ENCODE measurements at regions not wholly inside any gene's neighbourhood (a gene's known extent, or its start where the extent isn't known, plus 50 kb on each side); places are given as distances from the start of the nearest gene placed in this dataset.
"Not testable (repeated sequence)": the region's sequence is repeated elsewhere in the genome, so short reads cannot be mapped to it uniquely, and the experiment has no call there.

- intact Hi-C loops (cut with DNase I, micrococcal nuclease), result loop anchor here in 1 of 2 experiments (5.0 kb wide), 2 partner anchors 180 to 405 kb away; no protein-coding TSS in a partner anchor
- no peaks in the 10 kb centered on the region for H3K27me3 Mint-ChIP-seq
- DNase-seq (peak in 3 of 14 experiments; percentile 6 to 17 (median 17)), ATAC-seq (ENCODE audit: poor library complexity) (no peak)
- H3K4me3 Mint-ChIP-seq, result no peak overlapping the region
- no peaks in the 10 kb centered on the region for H3K9me3 ChIP-seq (ENCODE audit: control insufficient read depth in 1 of 2, insufficient read depth in 1 of 2, low read length in 2 of 2)
- no peaks in the 10 kb centered on the region for H3K9me3 Mint-ChIP-seq
- no peaks in the 10 kb centered on the region for H3K4me1 ChIP-seq (ENCODE audit: insufficient read depth, low read length)
- no peak overlapping the region for H3K27ac ChIP-seq (ENCODE audit: low read depth in 1 of 2, low read length in 2 of 2)
- POLR2A ChIA-PET, result interaction anchor here (1.0 kb wide), 1 partner anchor 121 kb away, joined by 4 read pairs; no protein-coding TSS in a partner anchor
- no peaks in the 10 kb centered on the region for H3K27me3 ChIP-seq (ENCODE audit: control insufficient read depth in 1 of 2, insufficient read depth in 2 of 2, low read length in 2 of 2)
- CTCF ChIA-PET, result interaction anchor here (1.0 to 1.4 kb wide), 2 partner anchors 17 to 184 kb away, joined by 3 read pairs; no protein-coding TSS in a partner anchor
- H3K36me3 Mint-ChIP-seq (ENCODE audit: low read depth), result no peaks in the 10 kb centered on the region
- H3K27ac Mint-ChIP-seq, result no peak overlapping the region
- no peak overlapping the region for H3K4me3 ChIP-seq (ENCODE audit: low read length)
- no peaks in the 10 kb centered on the region for H3K36me3 ChIP-seq (ENCODE audit: insufficient read depth, low read length)
- no peaks in the 10 kb centered on the region for H3K4me1 Mint-ChIP-seq (ENCODE audit: low read depth)
- TF ChIP-seq CTCF (IDR thresholded peaks at IDR 0.05), result peak; percentile 11
Measured at GRCh38 chr9:3647652-3648051, 121.9 kb upstream of the RFX3 start.

- Mint-ChIP-seq H3K9me3 (no peaks in the 10 kb centered on the region), H3K4me3 (no peak overlapping the region), H3K4me1 (ENCODE audit: low read depth) (no peaks in the 10 kb centered on the region), H3K36me3 (ENCODE audit: low read depth) (no peaks in the 10 kb centered on the region), H3K27me3 (no peaks in the 10 kb centered on the region), H3K27ac (no peak overlapping the region)
- CTCF ChIA-PET, result interaction anchor here (0.8 to 1.0 kb wide), 2 partner anchors 179 to 218 kb away, joined by 3 read pairs; no protein-coding TSS in a partner anchor
- DNase-seq (no peak), ATAC-seq (ENCODE audit: poor library complexity) (no peak)
- H3K4me1 ChIP-seq (ENCODE audit: insufficient read depth, low read length), result no peaks in the 10 kb centered on the region
- H3K36me3 ChIP-seq (ENCODE audit: insufficient read depth, low read length), result no peaks in the 10 kb centered on the region
- H3K27me3 ChIP-seq (ENCODE audit: control insufficient read depth in 1 of 2, insufficient read depth in 2 of 2, low read length in 2 of 2), result no peaks in the 10 kb centered on the region
- no peak overlapping the region for H3K4me3 ChIP-seq (ENCODE audit: low read length)
- intact Hi-C loops (cut with DNase I, micrococcal nuclease), result loop anchor here in 1 of 2 experiments (5.0 kb wide), 2 partner anchors 179 to 404 kb away; no protein-coding TSS in a partner anchor
- no peaks in the 10 kb centered on the region for H3K9me3 ChIP-seq (ENCODE audit: control insufficient read depth in 1 of 2, insufficient read depth in 1 of 2, low read length in 2 of 2)
- POLR2A ChIA-PET, result no interaction called here
- no peak for TF ChIP-seq CTCF (IDR thresholded peaks at IDR 0.05)
- H3K27ac ChIP-seq (ENCODE audit: low read depth in 1 of 2, low read length in 2 of 2), result no peak overlapping the region
Measured at GRCh38 chr9:3646226-3646625, 120.4 kb upstream of the RFX3 start.

GRCh38 chr9:3642075-3642474 lies 116.3 kb upstream of the RFX3 start:
- H3K9me3 Mint-ChIP-seq; H3K27me3 ChIP-seq (ENCODE audit: control insufficient read depth in 1 of 2, insufficient read depth in 2 of 2, low read length in 2 of 2); CTCF ChIA-PET; H3K36me3 ChIP-seq (ENCODE audit: insufficient read depth, low read length); H3K27me3 Mint-ChIP-seq; intact Hi-C loops (cut with DNase I, micrococcal nuclease); POLR2A ChIA-PET; H3K27ac Mint-ChIP-seq; DNase-seq; H3K27ac ChIP-seq (ENCODE audit: low read depth in 1 of 2, low read length in 2 of 2); H3K4me1 ChIP-seq (ENCODE audit: insufficient read depth, low read length); ATAC-seq (ENCODE audit: poor library complexity); H3K9me3 ChIP-seq (ENCODE audit: control insufficient read depth in 1 of 2, insufficient read depth in 1 of 2, low read length in 2 of 2); H3K4me3 ChIP-seq (ENCODE audit: low read length); H3K4me1 Mint-ChIP-seq (ENCODE audit: low read depth); H3K4me3 Mint-ChIP-seq: not testable (repeated sequence)
- H3K36me3 Mint-ChIP-seq (ENCODE audit: low read depth), result peaks cover 15% of the 10 kb centered on the region

GRCh38 chr9:3629495-3629894 lies 103.7 kb upstream of the RFX3 start:
- H3K27ac Mint-ChIP-seq, result no peak overlapping the region
- TF ChIP-seq CTCF (IDR thresholded peaks at IDR 0.05), result no peak

More at GRCh38 chr9:3629495-3629894, 103.7 kb upstream of the RFX3 start:
- peaks cover 45% of the 10 kb centered on the region for H3K36me3 Mint-ChIP-seq (ENCODE audit: low read depth)
- no peaks in the 10 kb centered on the region for H3K4me1 ChIP-seq (ENCODE audit: insufficient read depth, low read length)
- intact Hi-C loops (cut with DNase I, micrococcal nuclease), result no loop called here
- ATAC-seq (ENCODE audit: poor library complexity) (no peak), DNase-seq (no peak)
- H3K4me3 Mint-ChIP-seq, result no peak overlapping the region
- no peaks in the 10 kb centered on the region for H3K27me3 ChIP-seq (ENCODE audit: control insufficient read depth in 1 of 2, insufficient read depth in 2 of 2, low read length in 2 of 2)
- peaks cover 6% of the 10 kb centered on the region for H3K9me3 Mint-ChIP-seq
- CTCF ChIA-PET, result no interaction called here
- H3K27ac ChIP-seq (ENCODE audit: low read depth in 1 of 2, low read length in 2 of 2), result no peak overlapping the region
- H3K27me3 Mint-ChIP-seq, result no peaks in the 10 kb centered on the region
- no peaks in the 10 kb centered on the region for H3K4me1 Mint-ChIP-seq (ENCODE audit: low read depth)
- H3K36me3 ChIP-seq (ENCODE audit: insufficient read depth, low read length), result peaks cover 7% of the 10 kb centered on the region
- H3K9me3 ChIP-seq (ENCODE audit: control insufficient read depth in 1 of 2, insufficient read depth in 1 of 2, low read length in 2 of 2), result peaks cover 0 to 4% of the 10 kb centered on the region in 2 experiments
- POLR2A ChIA-PET, result no interaction called here
- no peak overlapping the region for H3K4me3 ChIP-seq (ENCODE audit: low read length)

Data from CD4-positive, alpha-beta T cell (primary cell).